Smooth muscle cell (in vitro differentiated cells): ENCODE measurements at regions not wholly inside any gene's neighbourhood (a gene's known extent, or its start where the extent isn't known, plus 50 kb on each side); places are given as distances from the start of the nearest gene placed in this dataset.

Experiments
- DNase-seq: peaks from one replicate; lab custom pipeline; 2025; ENCODE audit not compliant: unreplicated experiment; lab: John Stamatoyannopoulos, UW
- H2AFZ ChIP-seq: fragments of 200-600 bp; sonication (generic); 2 replicates; pipeline ENCODE4 v1.6.0; 2016; ENCODE audit warnings: antibody characterized with exemption, low read depth, mild to moderate bottlenecking
- H3F3A ChIP-seq: fragments of 200-600 bp; sonication (generic); 2 replicates; pipeline ENCODE4 v1.6.0; 2017; ENCODE audit warnings: antibody characterized with exemption, low read depth
- H3K27ac ChIP-seq: fragments of 200-600 bp; sonication (generic); 2 replicates; pipeline ENCODE4 v1.5.1; 2016; ENCODE audit warnings: low read depth, mild to moderate bottlenecking
- H3K27me3 ChIP-seq: fragments of 200-600 bp; sonication (generic); 2 replicates; pipeline ENCODE4 v1.6.1; 2016; ENCODE audit warnings: low read depth, mild to moderate bottlenecking
- H3K36me3 ChIP-seq: fragments of 200-600 bp; sonication (generic); 2 replicates; pipeline ENCODE4 v1.5.1; 2016; ENCODE audit warnings: low read depth
- H3K4me1 ChIP-seq: fragments of 200-600 bp; sonication (generic); 2 replicates; pipeline ENCODE4 v1.5.1; 2016; ENCODE audit warnings: low read depth
- H3K4me2 ChIP-seq: fragments of 200-600 bp; sonication (generic); 2 replicates; pipeline ENCODE4 v1.6.0; 2016; ENCODE audit warnings: mild to moderate bottlenecking
- H3K4me3 ChIP-seq: fragments of 200-600 bp; sonication (generic); 2 replicates; pipeline ENCODE4 v1.5.1; 2016; ENCODE audit warnings: mild to moderate bottlenecking
- H3K79me2 ChIP-seq: fragments of 200-600 bp; sonication (generic); 2 replicates; pipeline ENCODE4 v1.6.0; 2016; ENCODE audit warnings: low read depth, mild to moderate bottlenecking
- H3K9ac ChIP-seq: fragments of 200-600 bp; sonication (generic); 2 replicates; pipeline ENCODE4 v1.6.0; 2016; ENCODE audit warnings: low read depth
- H3K9me3 ChIP-seq: fragments of 200-600 bp; sonication (generic); replicated peaks from 2 replicates; pipeline ENCODE4 v1.5.1; 2016; ENCODE audit warnings: low read depth
- H4K20me1 ChIP-seq: fragments of 200-600 bp; sonication (generic); 2 replicates; pipeline ENCODE4 v1.6.0; 2016; ENCODE audit warnings: low read depth
- CTCF ChIP-seq: fragments of 200-600 bp; sonication (generic); IDR thresholded peaks from 2 replicates; pipeline ENCODE4 v1.5.1; 2017; ENCODE audit warnings: borderline replicate concordance, mild to moderate bottlenecking, antibody characterized with exemption; ENCODE audit not compliant: insufficient read depth, poor library complexity, severe bottlenecking
- WGBS: methylation state at CpG from one replicate; pipeline ENCODE4 v1.1.7; 2016; ENCODE audit warnings: low lambda C conversion rate; 5-methylcytosine and 5-hydroxymethylcytosine counted together

- Histone ChIP-seq H3K4me3 (no peak overlapping the region), H3K27ac (no peak overlapping the region), H3K9ac (no peak overlapping the region), H2AFZ (no peak overlapping the region), H3K27me3 (no peaks in the 10 kb centered on the region), H3K9me3 (no peaks in the 10 kb centered on the region), H3K79me2 (no peaks in the 10 kb centered on the region), H3F3A (peaks cover 5% of the 10 kb centered on the region), H3K4me2 (no peak overlapping the region), H4K20me1 (no peaks in the 10 kb centered on the region), H3K4me1 (peaks cover 10% of the 10 kb centered on the region), H3K36me3 (no peaks in the 10 kb centered on the region)
- TF ChIP-seq CTCF, result no peak
- WGBS, result 91% methylated on average over 16 of the region's 16 CpGs
- no peak for DNase-seq
These were observed 93.2 kb upstream of the PKDCC start for GRCh38 chr2:41954304-41955291.

GRCh38 chr2:41955316-41956043, 92.3 kb upstream of the PKDCC start:
- no peak for DNase-seq
- WGBS, result 93% methylated on average over 5 of the region's 5 CpGs

GRCh38 chr2:41957431-41957830, 90.4 kb upstream of the PKDCC start:
- Histone ChIP-seq H4K20me1 (no peaks in the 10 kb centered on the region), H3K4me1 (peaks cover 5% of the 10 kb centered on the region), H3K4me2 (no peak overlapping the region), H2AFZ (no peak overlapping the region), H3K27ac (no peak overlapping the region), H3K79me2 (no peaks in the 10 kb centered on the region), H3K4me3 (no peak overlapping the region), H3F3A (peaks cover 5% of the 10 kb centered on the region), H3K9me3 (no peaks in the 10 kb centered on the region), H3K36me3 (no peaks in the 10 kb centered on the region), H3K9ac (no peak overlapping the region), H3K27me3 (no peaks in the 10 kb centered on the region)
- WGBS, result 95% methylated on average over 3 of the region's 3 CpGs
- no peak for TF ChIP-seq CTCF
- no peak for DNase-seq

More at GRCh38 chr2:41955316-41956043, 92.3 kb upstream of the PKDCC start:
- Histone ChIP-seq H2AFZ (no peak overlapping the region), H3K4me2 (no peak overlapping the region), H3K9me3 (no peaks in the 10 kb centered on the region), H4K20me1 (no peaks in the 10 kb centered on the region), H3K27ac (no peak overlapping the region), H3F3A (peaks cover 3% of the 10 kb centered on the region), H3K4me3 (no peak overlapping the region), H3K4me1 (peaks cover 4% of the 10 kb centered on the region), H3K79me2 (no peaks in the 10 kb centered on the region), H3K9ac (no peak overlapping the region), H3K27me3 (no peaks in the 10 kb centered on the region), H3K36me3 (no peaks in the 10 kb centered on the region)
- no peak for TF ChIP-seq CTCF
